Middle frontal gyrus (tissue), 1 donor: ENCODE measurements at regions not wholly inside any gene's neighbourhood (a gene's known extent, or its start where the extent isn't known, plus 50 kb on each side); places are given as distances from the start of the nearest gene placed in this dataset.
"Not testable (repeated sequence)": the region's sequence is repeated elsewhere in the genome, so short reads cannot be mapped to it uniquely, and the experiment has no call there.

Experiments used
- DNase-seq: peaks from one replicate; pipeline ENCODE4 v3.0.0-alpha.2; 2015; ENCODE audit warnings: low spot score; ENCODE audit errors: extremely low spot score

DNA sequence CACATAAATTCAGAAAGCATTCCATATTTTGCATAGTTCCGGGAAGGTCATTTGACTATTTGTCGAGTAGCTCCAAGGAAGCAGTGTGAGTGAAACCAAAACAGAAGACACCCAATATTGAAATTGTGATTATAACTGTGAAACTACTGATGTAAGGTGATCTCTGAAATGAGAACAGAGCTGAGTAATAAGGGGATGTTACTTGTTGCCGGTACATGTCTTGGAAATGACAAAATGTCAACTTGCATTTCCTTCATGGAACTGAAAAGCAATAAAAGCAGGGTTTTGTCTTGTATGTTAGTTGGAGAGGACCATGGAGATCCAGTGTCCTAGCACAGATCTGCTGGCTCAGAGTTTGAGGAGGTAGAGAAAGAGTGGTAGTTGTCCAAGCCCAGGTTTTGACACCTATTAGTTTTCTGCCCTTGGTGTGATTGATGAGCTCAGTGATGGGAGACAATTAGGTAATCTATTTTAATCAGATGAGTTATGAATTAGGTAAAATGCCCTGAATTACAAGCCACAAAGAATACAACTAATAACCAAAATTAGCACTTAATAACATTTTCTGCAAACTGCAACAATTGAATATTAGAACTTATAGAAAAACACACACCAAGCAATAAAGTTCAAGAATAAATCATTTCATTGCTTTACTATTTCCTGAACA, 58.7 kb upstream of the ZNF519 start:
- not testable (repeated sequence) for DNase-seq

DNA sequence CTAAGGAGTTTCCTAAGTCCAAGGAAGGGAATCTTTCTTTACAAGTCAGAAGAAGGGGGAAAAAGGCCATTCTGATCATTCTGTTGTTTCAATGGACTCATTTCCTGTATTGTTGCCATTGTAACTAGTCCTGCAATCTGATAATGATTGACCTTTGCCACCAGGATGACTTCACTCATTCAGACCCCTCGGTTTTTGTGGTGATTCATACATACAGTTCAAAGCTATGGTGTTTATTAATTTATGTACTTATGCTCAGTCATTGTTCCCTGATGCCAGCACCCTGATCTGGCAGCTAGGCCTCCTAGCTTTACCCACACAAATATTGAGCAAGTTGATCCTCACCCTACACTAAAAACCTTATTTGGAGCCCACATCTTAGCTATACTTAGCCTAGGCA, 57.6 kb upstream of the ZNF519 start:
- no peak for DNase-seq

DNA sequence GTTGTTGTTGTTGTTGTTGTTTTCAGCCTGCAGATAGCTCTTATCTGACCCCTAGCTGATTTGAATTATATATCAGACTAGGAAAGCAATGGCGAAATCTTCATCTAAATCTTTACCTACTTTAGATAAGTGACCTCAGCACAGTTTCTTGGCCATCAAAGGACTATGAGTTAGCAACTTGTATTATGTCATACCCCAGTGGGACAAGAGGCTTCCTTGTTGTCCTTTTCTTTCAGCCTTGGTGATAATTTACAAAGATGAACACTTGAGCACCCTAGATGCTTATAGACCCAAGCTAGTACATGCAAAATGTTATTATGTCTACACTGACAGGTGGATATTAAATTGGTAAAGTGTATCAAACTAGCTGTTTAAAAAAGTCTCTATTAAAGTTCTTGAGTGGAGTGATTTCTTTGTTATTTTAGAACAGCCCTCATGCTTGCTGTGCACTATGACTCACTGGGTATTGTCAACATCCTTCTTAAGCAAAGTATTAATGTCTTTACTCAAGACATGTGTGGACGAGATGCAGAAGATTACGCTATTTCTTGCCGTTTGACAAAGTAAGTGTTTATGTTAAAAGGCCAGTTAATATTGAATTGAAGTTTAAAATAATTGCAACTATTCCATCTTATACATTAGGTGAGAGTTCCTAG, 56.6 kb upstream of the ZNF519 start:
- not testable (repeated sequence) for DNase-seq
